ENCODE measurements at regions not wholly inside any gene's neighbourhood (a gene's known extent, or its start where the extent isn't known, plus 50 kb on each side); places are given as distances from the start of the nearest gene placed in this dataset.

- DNase-seq: no peak
Observed at GRCh38 chr5:124692950-124693349, 53.5 kb downstream of the ZNF608 start.

- no peak for DNase-seq
Observed at GRCh38 chr5:124692324-124692723, 54.1 kb downstream of the ZNF608 start.

DNA sequence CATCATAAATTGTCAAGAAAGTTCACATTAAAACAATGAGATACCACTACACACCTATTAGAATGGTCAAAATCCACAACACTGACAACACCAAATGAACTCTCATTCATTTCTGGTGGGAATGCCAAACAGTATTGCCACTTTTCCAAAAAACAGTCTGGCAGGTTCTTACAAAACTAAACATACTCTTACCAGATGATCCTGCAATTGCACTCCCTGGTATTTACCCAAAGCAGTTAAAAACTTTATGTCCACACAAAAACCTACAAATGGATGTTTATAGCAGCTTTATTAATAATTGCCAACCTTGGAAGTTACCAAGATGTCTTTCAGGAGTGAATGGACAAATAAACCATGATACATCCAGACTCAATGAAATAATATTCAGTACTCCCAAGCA is 56.8 kb downstream of the ZNF608 start:
- DNase-seq: no peak

- no peak for DNase-seq
Observed at GRCh38 chr5:124686239-124687004, 60.0 kb downstream of the ZNF608 start.

- no peak for DNase-seq
Observed at GRCh38 chr5:124685404-124685930, 61.0 kb downstream of the ZNF608 start.

GRCh38 chr5:124683917-124684555 is 62.4 kb downstream of the ZNF608 start:
- no peak for DNase-seq

DNA sequence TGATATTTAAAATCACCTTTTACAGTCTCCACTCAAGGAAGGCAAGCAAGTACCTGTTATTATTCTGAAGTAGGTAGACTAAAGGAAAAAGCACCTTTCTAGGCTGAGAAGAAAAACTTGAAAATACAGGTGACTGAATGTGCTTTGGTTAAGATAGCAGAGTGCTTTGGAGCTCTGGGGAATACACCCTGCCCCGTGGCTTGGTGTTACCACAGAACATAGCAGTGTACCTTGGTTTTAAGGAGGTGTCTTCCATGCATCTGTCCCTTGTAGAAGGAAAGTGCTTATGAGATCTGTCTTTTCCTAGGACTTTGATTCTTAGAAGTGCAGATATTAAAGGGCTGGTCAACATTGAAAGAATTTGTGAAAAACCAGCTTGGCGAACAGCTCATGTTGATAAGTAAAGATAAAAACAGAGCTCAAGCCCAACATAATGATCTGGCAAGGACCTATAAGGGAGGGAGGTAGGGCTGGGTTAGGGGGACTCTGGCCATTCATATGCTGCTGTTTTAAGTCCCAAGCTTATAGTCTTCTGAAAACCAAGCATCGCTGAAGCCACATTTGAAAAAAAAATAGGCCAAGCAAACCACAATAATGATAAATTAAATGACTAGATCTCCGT is 66.8 kb downstream of the ZNF608 start:
- no peak for DNase-seq

- DNase-seq: no peak
Observed at GRCh38 chr5:124678922-124679519, 67.4 kb downstream of the ZNF608 start.

- no peak for DNase-seq
Observed at GRCh38 chr5:124678468-124678867, 68.0 kb downstream of the ZNF608 start.

GRCh38 chr5:124677374-124678351 is 68.8 kb downstream of the ZNF608 start:
- DNase-seq: peak; percentile 96

DNA sequence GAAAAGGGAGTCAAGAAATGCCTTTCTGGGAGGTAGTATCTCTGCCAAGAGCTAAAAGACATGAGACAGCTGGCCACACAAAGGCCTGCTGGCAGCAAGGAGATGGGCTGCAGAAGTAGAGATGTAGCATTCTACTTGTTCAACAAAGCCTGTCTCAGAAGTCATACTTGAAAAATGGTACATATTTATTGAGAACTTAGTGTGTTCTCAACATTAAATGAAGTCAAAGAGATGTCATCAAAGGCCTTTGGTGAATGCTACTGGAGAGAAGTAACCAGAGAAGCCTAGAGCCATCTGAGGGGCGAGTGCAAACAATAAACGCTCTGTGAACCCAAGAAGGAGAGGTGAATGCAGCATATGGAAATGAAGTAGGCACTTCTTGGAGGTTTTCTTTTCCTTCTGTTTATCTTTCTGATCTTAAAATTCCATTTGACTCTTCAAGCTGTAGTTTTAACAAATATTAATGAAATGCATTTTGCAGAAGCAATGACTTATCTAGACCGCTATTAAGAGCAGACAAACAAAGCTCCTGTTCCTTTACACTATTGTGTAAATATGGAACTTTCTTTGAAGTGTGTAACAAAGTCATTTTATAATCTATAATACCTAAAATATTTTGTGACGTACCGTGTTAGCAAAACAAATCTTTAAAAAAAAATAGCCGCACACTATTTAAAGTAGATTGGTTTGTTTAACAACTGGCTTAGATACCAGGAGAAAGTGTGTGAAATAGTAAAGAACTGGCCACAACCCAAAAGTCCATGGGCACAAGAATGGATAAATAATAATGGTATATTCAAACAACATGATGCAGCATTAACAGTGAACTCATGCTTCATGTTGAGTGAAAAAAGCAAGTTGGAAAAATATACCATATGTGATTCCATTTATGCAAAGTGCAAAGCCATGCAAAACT is 70.2 kb downstream of the ZNF608 start:
- peak; percentile 25 for DNase-seq

GRCh38 chr5:124671193-124671592 is 75.2 kb downstream of the ZNF608 start:
- no peak for DNase-seq

DNA sequence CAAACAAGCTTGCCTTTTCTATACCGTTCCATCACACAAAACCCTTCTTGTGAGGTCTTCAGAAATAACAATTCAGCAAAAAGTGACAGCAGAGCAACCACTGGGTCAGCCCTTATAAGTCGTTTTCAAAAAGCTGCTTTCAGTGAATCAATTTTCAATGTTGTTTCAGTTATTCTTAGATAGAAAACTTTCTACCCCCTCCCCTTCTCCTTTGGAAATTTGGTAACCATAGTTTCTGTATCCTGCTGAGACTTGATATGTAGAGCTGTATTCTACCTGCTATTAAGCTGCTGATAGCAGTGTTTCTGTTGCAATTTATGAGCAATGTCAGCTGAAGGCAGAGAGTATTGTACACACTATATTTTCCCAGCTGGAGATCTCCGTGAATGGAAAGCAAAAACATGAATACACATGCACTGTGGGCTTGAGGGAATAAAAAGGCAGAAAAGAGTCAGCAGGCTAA is 75.7 kb downstream of the ZNF608 start:
- DNase-seq: peak; percentile 28

DNA sequence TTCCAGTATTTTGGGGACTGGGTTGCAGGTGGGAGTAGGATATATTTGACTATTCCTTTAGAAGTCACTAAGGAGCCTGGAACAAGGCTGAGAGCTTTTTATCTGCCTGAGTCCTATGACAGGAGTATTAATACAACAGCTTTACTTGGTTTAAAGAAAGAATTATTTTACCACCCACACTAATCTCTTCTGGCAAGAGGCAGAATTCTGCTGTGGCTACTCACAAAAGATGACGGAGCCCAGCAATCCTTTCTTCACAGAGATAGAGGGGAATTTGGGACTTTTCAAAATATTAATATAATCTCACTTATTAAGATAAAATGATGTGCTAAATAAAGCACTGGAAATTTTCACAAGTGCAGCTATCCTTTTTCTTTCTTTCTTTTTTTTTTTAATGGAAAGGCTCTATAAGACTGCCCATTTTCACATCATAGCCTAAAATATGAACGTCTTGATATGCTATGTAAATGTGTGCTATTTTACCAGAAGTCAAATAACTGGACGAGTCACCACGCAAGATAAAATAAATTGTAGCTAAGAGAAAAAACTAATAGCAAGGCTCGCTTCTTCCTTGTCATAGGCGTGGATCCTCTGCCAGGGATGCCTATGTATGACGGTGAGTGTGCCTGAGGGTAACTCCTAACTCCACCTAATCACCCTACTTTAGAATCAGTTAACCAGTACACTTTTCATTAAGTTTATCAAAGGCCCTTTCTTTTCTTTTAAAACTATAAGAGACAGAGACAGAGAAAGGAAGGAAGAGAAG is 76.3 kb downstream of the ZNF608 start:
- DNase-seq: no peak

- no peak for DNase-seq
Observed at GRCh38 chr5:124669300-124669648, 77.2 kb downstream of the ZNF608 start.

DNA sequence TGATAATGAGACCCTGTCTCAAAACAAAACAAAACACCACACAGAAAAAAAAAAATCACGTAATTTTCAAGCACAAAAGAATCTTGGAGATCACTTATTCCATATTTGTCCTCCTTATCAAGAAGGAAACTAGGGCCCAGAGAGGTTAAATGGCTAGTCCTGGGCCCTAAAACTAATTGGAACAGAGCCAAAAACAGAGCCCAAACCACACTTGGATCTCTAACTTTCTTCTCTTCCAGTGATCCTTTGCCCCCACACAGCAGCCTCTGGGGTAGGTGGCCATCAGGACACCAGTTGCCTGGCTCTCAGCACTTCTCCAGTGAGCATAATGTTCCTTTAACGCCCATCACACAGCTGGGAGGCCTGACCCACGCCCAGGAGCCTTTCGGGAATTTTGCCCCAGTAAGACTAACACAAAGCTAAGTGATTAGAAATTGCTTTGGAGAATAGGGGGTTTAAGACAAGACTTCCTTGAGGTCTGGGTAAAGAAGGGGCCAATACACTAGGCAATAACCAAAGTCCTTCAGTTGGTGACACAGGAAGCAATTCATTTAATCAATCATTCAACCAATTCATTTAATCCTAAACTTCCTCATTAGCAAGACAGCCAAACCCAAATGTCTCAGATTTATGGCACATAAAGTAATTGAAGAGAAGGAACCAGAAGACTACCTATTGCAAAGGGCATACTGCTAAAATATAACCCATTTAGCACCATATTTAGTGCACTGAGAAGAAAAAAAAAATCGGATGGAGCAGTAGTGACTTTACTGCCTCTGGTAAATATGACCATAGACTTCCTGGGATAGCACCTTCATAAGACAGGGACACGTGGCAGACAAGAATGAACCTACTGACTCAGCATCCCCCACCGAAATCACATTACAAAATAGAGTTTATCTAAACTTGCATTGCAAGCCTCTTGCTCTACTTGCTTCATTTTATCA is 77.8 kb downstream of the ZNF608 start:
- DNase-seq: no peak

- DNase-seq: no peak
Observed at GRCh38 chr5:124665625-124666024, 80.8 kb downstream of the ZNF608 start.

DNA sequence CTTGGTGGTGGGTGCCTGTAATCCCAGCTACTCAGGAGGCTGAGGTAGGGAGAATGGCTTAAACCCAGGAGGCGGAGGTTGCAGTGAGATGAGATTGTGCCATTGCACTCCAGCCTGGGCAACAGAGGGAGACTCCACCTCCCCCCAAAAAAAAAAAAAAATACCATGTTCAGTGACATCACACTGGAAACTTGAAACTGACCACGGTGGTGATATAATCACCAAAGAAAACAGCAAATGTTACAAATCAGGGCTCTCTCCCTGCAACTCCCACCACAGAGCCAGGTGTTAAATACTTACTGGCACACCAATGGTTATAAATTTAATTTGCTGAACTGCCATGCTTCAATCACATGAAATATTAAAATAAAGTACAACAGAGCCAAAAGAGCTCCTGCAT is 81.4 kb downstream of the ZNF608 start:
- no peak for DNase-seq

- DNase-seq: no peak
Observed at GRCh38 chr5:124664287-124664686, 82.2 kb downstream of the ZNF608 start.

Measured in NCI-H1694 treated with DMSO at 0.1 percent for 48 hours (cell line).